PC-9 (cell line): ENCODE measurements at regions not wholly inside any gene's neighbourhood (a gene's known extent, or its start where the extent isn't known, plus 50 kb on each side); places are given as distances from the start of the nearest gene placed in this dataset.

ENCODE experiments used
- BruUV-seq: library from RNA; stranded (reverse); fragments of 400-500 nt; replicated peaks from 2 replicates; lab custom pipeline; 2021; lab: Mats Ljungman, UMichigan
- CTCF ChIA-PET: fragments of 300-600 bp; sonication (Branson Sonifier 250); formaldehyde crosslinking; loops from one replicate; lab custom pipeline; 2022; ENCODE audit warnings: antibody characterized with exemption; lab: Charles Lee
- POLR2A ChIA-PET: fragments of 300-600 bp; sonication (Branson Sonifier 250); formaldehyde crosslinking; loops from one replicate; lab custom pipeline; 2022; ENCODE audit warnings: antibody characterized with exemption; ENCODE audit not compliant: unreplicated experiment; lab: Charles Lee
- DNase-seq, 2 experiments: peaks; one replicate each; pipeline versions ENCODE4 v3.0.0 to v3.0.0-alpha.2; 2015 to 2022; ENCODE audit warnings: mixed read lengths in 1 of 2
- H2AFZ ChIP-seq: fragments of 200-600 bp; sonication (generic); 2 replicates; pipeline ENCODE4 v1.8.1; 2017; ENCODE audit warnings: antibody characterized with exemption
- H3F3A ChIP-seq: fragments of 200-600 bp; sonication (generic); 2 replicates; pipeline ENCODE4 v1.8.1; 2017; ENCODE audit warnings: antibody characterized with exemption, mild to moderate bottlenecking, low read depth; ENCODE audit not compliant: insufficient read depth
- H3K27ac ChIP-seq: fragments of 200-600 bp; sonication (generic); 2 replicates; pipeline ENCODE4 v1.6.1; 2016; ENCODE audit warnings: mixed run types
- H3K27me3 ChIP-seq: fragments of 200-600 bp; sonication (generic); 2 replicates; pipeline ENCODE4 v1.6.1; 2016; ENCODE audit warnings: low read depth, mixed run types; ENCODE audit not compliant: insufficient read depth
- H3K36me3 ChIP-seq: fragments of 200-600 bp; sonication (generic); 2 replicates; pipeline ENCODE4 v1.6.1; 2016; ENCODE audit warnings: low read depth, mixed run types
- H3K4me1 ChIP-seq: fragments of 200-600 bp; sonication (generic); replicated peaks from 2 replicates; pipeline ENCODE4 v1.6.1; 2016; ENCODE audit warnings: mixed run types; ENCODE audit not compliant: insufficient read depth
- H3K4me2 ChIP-seq: fragments of 200-600 bp; sonication (generic); 2 replicates; pipeline ENCODE4 v1.6.1; 2017; ENCODE audit warnings: mixed run types
- H3K4me3 ChIP-seq: fragments of 200-600 bp; sonication (generic); 2 replicates; pipeline ENCODE4 v1.6.1; 2016; ENCODE audit warnings: mixed run types
- H3K79me2 ChIP-seq: fragments of 200-600 bp; sonication (generic); 2 replicates; pipeline ENCODE4 v1.6.1; 2017; ENCODE audit warnings: low read depth, mixed run types
- H3K9me2 ChIP-seq: fragments of 200-600 bp; sonication (generic); 2 replicates; pipeline ENCODE4 v1.8.1; 2017; ENCODE audit warnings: mild to moderate bottlenecking; ENCODE audit not compliant: insufficient read depth
- H3K9me3 ChIP-seq: fragments of 200-600 bp; sonication (generic); 2 replicates; pipeline ENCODE4 v1.8.1; 2016; ENCODE audit warnings: low read depth; ENCODE audit not compliant: insufficient read depth
- H4K20me1 ChIP-seq: fragments of 200-600 bp; sonication (generic); 2 replicates; pipeline ENCODE4 v1.8.1; 2017; ENCODE audit not compliant: insufficient read depth
- CTCF ChIP-seq: fragments of 200-600 bp; sonication (generic); conservative IDR thresholded peaks from 2 replicates; pipeline ENCODE4 v1.6.1; 2017; ENCODE audit warnings: mixed run types, antibody characterized with exemption, mild to moderate bottlenecking, moderate library complexity
- EZH2 ChIP-seq: fragments of 200-600 bp; sonication (generic); IDR thresholded peaks from 2 replicates; pipeline ENCODE4 v1.8.0; 2017; ENCODE audit warnings: antibody characterized with exemption, low read depth
- intact Hi-C: fragments of 100-400 bp; cut with micrococcal nuclease; formaldehyde crosslinking; loops from one replicate; pipeline ENCODE4 v1.10.0; 2022; ENCODE audit not compliant: unreplicated experiment

GRCh38 chr17:65283704-65284103 is 146.5 kb downstream of the RGS9 start:
- no peak for TF ChIP-seq EZH2
- TF ChIP-seq CTCF, result no peak
- H3K27ac ChIP-seq, result no peak overlapping the region
- BruUV-seq, result no TSS peak
- no peak overlapping the region for H2AFZ ChIP-seq
- CTCF ChIA-PET, result no interaction called here
- H3K4me1 ChIP-seq, result no peaks in the 10 kb centered on the region
- H3K4me2 ChIP-seq, result no peak overlapping the region
- no peaks in the 10 kb centered on the region for H3K9me2 ChIP-seq
- H3F3A ChIP-seq, result no peaks in the 10 kb centered on the region
- no peak overlapping the region for H3K4me3 ChIP-seq
- H3K36me3 ChIP-seq, result no peaks in the 10 kb centered on the region
- no peak for DNase-seq
- H3K27me3 ChIP-seq, result no peaks in the 10 kb centered on the region
- no peaks in the 10 kb centered on the region for H4K20me1 ChIP-seq
- H3K9me3 ChIP-seq, result no peaks in the 10 kb centered on the region
- POLR2A ChIA-PET, result no interaction called here
- no peaks in the 10 kb centered on the region for H3K79me2 ChIP-seq
- intact Hi-C loops, result no loop called here

- Histone ChIP-seq H3K4me2 (no peak overlapping the region), H3K4me1 (no peaks in the 10 kb centered on the region), H3F3A (no peaks in the 10 kb centered on the region), H3K9me2 (no peaks in the 10 kb centered on the region), H3K4me3 (no peak overlapping the region), H3K9me3 (no peaks in the 10 kb centered on the region), H3K27me3 (no peaks in the 10 kb centered on the region), H3K36me3 (no peaks in the 10 kb centered on the region), H3K79me2 (no peaks in the 10 kb centered on the region), H4K20me1 (no peaks in the 10 kb centered on the region), H2AFZ (no peak overlapping the region), H3K27ac (no peak overlapping the region)
- no peak for TF ChIP-seq EZH2
- no peak for TF ChIP-seq CTCF
- intact Hi-C loops, result loop anchor here (2.0 to 5.0 kb wide), 3 partner anchors 278 to 888 kb away; no protein-coding TSS in a partner anchor
- no TSS peak for BruUV-seq
- ChIA-PET CTCF (no interaction called here), POLR2A (no interaction called here)
- DNase-seq, result no peak
Observed at GRCh38 chr17:65279456-65279855, 142.3 kb downstream of the RGS9 start.

- Histone ChIP-seq H3F3A (no peaks in the 10 kb centered on the region), H3K9me2 (no peaks in the 10 kb centered on the region), H3K79me2 (no peaks in the 10 kb centered on the region), H3K27ac (no peak overlapping the region), H3K9me3 (no peaks in the 10 kb centered on the region), H3K4me2 (no peak overlapping the region), H3K36me3 (no peaks in the 10 kb centered on the region), H3K4me1 (no peaks in the 10 kb centered on the region), H3K27me3 (no peaks in the 10 kb centered on the region), H4K20me1 (no peaks in the 10 kb centered on the region), H2AFZ (no peak overlapping the region), H3K4me3 (no peak overlapping the region)
- CTCF ChIA-PET, result no interaction called here
- intact Hi-C loops, result loop anchor here (2.0 to 5.0 kb wide), 3 partner anchors 278 to 888 kb away; no protein-coding TSS in a partner anchor
- POLR2A ChIA-PET, result no interaction called here
- DNase-seq, result no peak
- TF ChIP-seq EZH2 (no peak), CTCF (no peak)
- BruUV-seq, result no TSS peak
Observed at GRCh38 chr17:65278820-65279184, 141.6 kb downstream of the RGS9 start.
